Dedifferentiated amniotic fluid mesenchymal stem cell (primary cell): ENCODE measurements at regions not wholly inside any gene's neighbourhood (a gene's known extent, or its start where the extent isn't known, plus 50 kb on each side); places are given as distances from the start of the nearest gene placed in this dataset.

Experiments used
- DNase-seq: peaks from one replicate; pipeline ENCODE4 v3.0.0-alpha.2; 2016; ENCODE audit errors: extremely low spot score

- no peak for DNase-seq
Observed at GRCh38 chr18:53649621-53650020, 574.8 kb downstream of the MBD2 start.

GRCh38 chr18:53644799-53645471 is 579.5 kb downstream of the MBD2 start:
- DNase-seq = no peak

- no peak for DNase-seq
Observed at GRCh38 chr18:53639687-53640086, 584.8 kb downstream of the MBD2 start.

GRCh38 chr18:53629337-53629736 is 595.1 kb downstream of the MBD2 start:
- DNase-seq = peak; percentile 47

GRCh38 chr18:53625997-53626599 is 598.4 kb downstream of the MBD2 start:
- no peak for DNase-seq

- no peak for DNase-seq
Observed at GRCh38 chr18:53610957-53611356, 613.5 kb downstream of the MBD2 start.

- DNase-seq = no peak
Observed at GRCh38 chr18:53606792-53607191, 617.7 kb downstream of the MBD2 start.

GRCh38 chr18:53605198-53605597 is 619.3 kb downstream of the MBD2 start:
- no peak for DNase-seq

GRCh38 chr18:53603276-53603675 is 621.2 kb downstream of the MBD2 start:
- no peak for DNase-seq

GRCh38 chr18:53601344-53601743 is 623.1 kb downstream of the MBD2 start:
- DNase-seq = no peak

GRCh38 chr18:53586923-53587322 is 637.5 kb downstream of the MBD2 start:
- no peak for DNase-seq
